ENCODE measurements at regions not wholly inside any gene's neighbourhood (a gene's known extent, or its start where the extent isn't known, plus 50 kb on each side); places are given as distances from the start of the nearest gene placed in this dataset.
"Not testable (repeated sequence)": the region's sequence is repeated elsewhere in the genome, so short reads cannot be mapped to it uniquely, and the experiment has no call there.

DNA sequence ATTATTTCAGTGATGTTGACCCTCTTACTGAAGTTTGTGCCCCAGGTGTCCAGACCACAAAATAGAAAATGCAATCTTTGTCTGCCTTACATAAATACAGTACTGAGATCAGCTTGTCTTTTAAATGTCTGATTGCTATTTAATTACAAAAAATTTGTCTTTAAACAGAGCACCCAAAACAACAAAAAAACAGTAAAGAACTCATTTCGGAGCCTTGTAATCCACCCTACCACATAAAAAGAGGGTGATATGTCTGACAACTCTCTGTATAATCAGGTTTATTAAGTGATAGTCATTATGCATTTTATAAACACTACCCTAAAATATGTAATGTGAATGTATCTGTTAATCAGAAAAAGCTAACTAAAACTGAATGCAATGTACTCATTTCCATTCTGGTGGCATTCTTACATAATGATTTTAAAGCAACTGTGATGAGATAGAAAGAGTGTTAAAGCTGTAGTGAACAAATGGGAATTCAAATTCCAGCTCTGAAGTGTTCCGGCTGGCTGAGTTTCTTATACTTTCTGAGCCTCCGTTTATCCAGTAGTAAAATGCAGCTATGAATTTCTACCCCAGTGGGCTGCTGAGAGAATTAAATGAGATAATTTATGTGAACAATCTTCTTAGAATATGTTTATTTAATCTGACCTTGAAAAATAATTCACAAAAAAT, 486.6 kb downstream of the USP25 start:
- no peak for DNase-seq (ENCODE audit: low read depth in 2 of 2)

DNA sequence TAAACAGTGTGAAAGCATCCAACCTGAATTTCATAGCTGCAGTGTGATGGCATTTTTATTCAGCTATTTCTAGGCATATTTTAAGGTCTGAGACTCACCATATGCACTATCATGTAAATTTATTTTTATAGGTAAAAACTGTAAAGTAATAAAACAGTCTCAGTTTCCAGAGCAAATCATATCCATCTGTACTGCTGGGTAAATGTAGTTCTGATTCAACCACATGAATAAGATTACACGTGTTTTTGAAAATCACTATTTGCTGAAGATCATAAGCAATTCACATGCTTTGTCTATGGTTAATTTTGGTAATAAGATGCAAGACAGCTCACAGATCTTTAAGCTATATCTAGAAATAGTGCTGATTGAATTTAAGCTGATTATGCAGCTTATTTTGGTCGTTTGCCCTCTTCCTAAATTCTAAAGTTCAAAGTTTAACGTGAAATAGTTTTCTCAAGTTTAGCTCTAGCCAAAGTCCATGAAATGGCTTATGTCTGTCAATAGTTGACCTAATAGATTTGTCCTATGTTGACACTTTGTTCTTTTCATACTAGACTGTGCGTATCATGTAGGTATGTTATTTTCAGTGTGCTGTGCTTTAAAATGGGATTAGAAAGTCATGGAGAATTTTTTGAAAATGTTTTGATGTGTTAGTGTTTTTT, 489.0 kb downstream of the USP25 start:
- DNase-seq (ENCODE audit: low read depth in 2 of 2) = no peak

DNA sequence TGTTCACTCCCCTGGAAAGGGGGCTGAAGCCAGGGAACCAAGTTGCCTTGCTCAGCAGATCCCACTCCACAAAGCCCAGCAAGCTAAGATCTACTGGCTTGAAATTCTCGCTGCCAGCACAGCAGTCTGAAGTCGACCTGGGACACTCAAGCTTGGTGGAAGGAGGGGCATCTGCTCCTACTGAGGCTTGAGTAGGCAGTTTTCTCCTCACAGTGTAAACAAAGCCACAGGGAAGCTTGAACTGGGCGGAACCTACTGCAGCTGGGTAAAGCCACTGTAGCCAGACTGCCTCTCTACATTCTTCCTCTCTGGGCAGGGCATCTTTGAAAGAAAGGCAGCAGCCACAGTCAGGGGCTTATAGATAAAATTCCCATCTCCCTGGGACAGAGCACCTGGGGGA, 495.0 kb downstream of the USP25 start:
- DNase-seq (ENCODE audit: low read depth in 2 of 2) = not testable (repeated sequence)

DNA sequence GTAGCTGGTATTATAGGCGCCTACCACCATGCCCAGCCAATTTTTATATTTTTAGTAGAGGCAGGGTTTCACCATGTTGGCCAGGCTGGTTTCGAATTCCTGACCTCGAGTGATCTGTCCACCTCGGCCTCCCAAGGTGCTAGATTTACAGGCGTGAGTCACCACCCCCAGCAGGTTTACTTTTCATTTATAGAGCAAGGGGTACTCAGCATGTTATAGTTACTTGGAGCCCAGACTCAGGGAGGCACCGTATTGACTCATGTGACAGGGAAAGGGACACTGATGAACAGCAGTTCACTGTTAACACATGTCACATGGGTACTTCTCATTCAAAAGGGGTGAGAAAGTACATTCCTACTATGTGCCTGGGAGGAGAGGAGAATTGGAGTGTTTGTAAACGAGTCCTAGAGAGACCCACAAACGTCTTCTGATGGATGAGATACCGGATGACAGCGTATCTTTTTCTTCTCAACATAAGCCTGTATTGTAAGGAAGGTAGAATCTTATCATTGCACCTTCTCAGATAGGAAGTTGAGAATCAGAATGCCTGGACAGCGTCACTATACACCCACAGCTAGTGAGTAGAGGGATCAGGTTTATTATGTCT, 510.0 kb downstream of the USP25 start:
- no peak for DNase-seq (ENCODE audit: low read depth in 2 of 2)

DNA sequence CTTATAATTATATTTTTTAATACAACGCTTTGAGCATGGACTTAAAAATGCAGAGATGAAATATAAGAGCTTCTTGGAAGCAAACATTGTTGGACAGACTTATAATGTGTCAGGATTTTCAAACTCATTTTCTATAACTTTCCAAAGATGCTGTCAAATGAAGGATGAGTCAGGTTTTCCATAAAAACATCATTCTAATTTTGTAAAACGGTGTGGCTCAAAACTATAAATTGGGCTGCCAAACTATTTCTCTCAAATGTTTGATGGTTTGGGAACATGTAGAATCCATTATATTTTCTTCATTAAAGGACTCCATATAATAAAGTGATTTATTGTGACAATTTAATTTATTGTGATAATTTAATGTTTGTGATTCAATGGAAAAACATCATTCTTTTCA, 511.2 kb downstream of the USP25 start:
- no peak for DNase-seq (ENCODE audit: low read depth in 2 of 2)

DNA sequence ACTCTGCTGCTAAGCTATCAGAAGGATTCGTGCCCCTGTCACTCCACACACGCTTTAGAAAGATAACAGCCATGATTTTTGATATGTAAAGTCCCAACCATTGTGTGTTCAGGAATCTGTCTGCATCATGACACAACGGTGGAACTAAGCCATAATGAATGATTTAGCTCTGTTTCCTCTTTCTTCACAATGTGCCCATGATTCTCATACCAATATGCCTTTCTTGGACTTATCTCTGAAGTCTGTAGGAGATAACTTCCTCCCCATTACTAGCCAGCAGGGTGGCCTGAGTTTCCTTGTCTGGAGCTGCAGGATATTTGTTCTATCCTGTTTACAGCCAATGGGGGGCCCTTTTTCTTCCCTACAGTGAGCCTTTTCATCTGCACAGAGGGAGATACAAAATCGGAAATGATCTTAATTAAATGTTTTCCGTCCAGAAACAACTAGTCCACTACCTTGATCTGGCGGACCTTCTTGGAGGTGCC, 511.7 kb downstream of the USP25 start:
- DNase-seq (ENCODE audit: low read depth in 2 of 2) = no peak

DNA sequence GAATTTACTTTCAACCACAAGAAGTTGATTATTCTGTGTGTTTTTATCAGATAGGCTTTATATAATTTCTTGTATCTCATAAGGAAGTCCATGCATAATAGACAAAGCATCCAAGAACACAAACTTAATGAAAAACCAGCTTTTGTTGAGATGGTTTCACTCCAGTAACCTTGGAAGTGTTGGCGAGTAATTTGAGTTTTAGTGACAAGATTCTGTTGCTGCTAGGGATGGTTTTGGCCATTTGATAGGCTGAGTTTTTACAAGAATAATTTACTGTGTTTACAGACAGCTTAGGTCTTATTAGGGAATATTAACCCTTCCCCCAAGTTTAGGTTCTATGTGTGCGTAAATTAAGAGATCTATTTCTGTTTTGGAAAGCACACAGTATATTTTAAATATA, 513.6 kb downstream of the USP25 start:
- no peak for DNase-seq (ENCODE audit: low read depth in 2 of 2)

DNA sequence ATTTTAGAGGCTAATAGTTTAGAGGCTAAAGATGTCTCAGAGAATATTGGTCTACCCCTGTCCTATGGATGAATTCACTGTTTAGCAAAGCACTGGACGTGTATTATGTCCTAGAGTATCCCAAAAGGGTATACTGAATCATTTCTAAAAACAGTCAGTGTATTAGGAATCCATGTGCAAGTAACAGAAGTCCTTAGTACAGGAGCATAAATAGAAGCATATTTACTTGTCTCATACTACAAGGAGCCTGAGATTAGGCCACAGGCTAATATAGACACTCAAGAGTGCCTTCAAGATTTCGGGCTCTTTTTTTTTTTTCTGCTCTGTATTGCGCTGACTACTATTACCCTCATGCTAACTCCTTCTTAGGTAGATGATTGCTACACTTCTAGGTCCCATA, 518.9 kb downstream of the USP25 start:
- no peak for DNase-seq (ENCODE audit: low read depth in 2 of 2)

DNA sequence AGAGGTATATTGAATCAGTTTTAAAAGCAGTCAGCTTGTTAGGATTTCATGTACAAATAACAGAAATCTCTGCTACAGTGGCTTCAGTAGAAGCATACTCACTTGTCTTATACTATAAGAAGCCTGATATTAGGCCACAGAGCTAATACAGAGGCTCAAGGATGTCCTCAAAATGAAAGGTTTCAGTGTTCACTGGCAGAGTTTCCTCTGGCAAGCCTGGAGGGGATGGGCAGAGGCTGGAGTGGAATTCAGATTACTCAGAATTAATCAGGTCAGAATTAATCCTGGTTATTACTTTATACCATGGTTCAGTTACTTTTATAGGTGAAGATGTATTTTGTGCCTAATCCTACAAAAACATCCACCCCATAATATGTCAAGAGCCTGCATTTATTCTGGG, 520.5 kb downstream of the USP25 start:
- no peak for DNase-seq (ENCODE audit: low read depth in 2 of 2)

DNA sequence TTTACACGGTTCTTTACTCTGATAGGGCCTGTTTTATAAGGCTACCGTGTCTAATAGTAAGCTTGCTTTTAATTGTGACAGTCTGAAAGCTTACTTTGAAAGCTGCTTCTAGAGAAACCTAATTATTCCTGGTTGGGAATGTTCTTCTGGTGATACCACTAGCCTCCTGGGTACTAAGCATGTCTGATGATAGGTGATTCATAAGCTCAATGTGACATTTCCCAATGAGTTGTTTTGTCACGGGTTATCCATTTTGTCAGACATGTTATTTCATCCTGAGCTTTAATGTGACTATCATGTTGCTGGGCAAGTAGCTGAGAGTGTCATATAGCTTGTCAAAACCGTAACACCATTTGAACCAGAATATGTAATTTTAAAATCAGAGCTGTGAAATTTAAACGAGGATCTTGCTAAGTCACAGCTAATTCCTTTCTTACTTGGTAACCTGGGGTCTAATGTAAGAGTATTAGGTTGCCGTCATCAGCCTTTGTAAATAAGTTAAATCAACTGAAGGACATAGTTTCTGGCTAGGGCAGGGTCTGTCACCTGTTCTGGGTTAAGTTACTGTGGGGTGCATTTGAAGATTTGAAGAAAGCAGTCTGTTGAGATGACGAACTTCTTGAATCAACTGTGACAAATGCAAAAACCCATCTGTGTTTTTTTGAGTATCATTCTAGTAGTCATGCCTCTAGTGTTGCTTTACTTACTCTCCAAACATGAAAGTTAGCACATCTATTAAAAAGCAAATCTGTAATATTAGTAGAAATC, 529.2 kb downstream of the USP25 start:
- no peak for DNase-seq (ENCODE audit: low read depth in 2 of 2)

DNA sequence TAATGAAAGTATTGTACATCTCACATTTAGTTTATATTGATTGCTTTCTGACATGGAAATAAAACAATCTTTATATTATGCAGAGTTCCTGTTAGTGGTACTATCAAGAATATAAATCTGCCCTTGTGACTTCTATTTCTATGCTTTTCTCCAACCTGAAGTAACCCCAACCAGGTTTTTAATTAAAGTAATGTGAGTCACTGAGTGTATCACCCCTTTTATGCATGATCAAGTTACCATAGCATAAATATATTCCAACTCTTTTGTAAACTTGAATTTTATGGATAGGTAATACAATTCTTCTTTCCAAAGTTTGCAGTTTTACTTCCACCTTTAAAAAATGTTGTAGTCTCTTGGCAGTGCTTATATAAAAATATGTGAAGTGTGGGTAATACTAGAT, 532.3 kb downstream of the USP25 start:
- DNase-seq (ENCODE audit: low read depth in 2 of 2) = no peak

DNA sequence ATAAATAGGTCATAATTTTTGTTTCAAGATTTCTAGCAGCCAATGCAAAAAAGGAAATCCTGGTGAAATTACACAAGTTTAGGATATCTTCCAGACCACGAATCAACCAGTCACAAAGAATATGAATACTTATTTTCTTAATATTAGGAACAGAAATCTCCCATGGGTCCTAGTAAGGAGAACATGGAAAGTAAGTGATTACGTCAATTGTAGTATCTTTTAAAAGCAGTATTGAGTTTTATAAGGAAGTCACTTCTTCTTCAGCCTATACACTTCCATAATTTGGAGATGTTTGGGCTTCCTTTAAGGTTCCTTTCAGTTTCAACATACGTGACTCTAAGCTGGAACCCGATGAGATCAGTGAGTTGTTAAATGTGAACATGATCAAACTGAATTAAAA, 534.5 kb downstream of the USP25 start:
- DNase-seq (ENCODE audit: low read depth in 2 of 2) = no peak

DNA sequence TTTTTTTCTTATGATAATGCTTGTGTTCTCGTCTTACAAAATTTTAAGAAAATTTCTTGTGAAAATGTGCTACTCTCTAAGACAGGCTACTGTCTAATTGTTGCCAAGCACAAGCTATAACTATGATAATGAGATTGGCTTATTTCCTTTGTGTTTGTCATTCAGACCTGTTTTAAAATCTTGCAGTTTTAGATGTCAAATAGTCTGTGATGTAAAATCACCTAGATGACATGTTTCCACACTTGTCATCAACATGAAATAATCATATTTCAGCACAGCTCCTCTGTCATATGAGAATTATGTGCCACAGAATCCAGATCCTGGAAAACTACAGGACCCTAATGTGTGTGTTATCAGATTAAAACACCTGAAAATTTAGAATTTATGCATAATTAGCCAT, 539.7 kb downstream of the USP25 start:
- DNase-seq (ENCODE audit: low read depth in 2 of 2) = no peak

DNA sequence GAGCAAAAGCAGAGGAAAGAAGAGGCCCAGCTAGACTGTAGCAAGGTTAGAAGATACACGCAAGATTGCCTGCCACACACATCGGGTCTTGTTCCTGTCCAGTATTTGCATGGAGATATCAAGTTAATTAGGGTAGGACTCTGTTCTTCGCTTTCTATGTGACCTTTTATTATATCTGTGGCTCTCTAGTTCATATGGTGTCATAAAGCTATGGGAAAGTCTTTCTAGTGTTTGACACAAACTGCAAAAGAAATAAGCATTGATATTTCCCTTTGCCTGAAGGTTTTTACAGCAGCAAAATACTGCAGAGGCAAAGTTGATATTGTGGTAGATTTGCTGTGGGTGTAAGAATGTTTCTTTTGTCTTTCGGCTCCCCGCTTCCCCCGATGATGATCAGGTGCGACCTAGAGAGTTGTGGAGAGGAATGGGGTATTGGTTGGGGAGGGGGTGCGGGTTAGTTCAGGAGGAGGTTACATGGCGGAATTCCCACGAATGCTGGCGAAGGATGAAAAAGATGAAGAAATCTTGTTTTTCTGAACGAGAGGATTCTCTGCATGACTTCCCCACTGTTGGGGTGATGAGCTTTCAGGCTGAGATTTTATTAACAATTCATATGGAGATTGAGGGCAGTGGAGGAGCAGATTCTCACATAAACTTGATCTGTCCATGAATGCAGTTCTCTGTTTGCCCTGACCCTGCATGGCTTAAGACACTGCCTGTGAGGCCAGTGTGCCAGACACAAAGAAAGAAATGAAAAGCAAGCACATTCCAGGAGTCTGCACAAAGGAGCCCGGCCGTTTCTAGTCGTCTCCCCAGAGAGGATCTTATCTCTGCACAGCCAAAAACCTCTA, 550.2 kb downstream of the USP25 start:
- no peak for DNase-seq (ENCODE audit: low read depth in 2 of 2)

DNA sequence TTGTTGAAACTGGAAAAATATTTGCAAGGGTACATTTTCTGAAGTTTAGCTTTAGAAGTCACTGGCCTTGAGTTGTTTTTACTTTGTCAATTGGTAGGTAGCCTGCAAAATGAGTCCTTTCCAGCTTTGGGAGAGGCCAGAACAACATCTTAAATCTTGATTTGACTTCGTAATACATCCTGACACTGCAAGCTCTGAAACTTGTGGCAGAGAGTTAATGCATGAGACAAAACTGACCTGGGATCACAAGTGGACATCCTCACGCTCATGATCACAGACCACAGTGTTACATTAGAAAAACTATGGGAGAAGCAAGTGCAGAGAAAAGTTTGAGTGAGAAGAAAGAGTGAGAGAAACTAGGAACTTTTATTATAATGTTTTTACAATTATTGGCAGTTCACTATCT, 550.9 kb downstream of the USP25 start:
- no peak for DNase-seq (ENCODE audit: low read depth in 2 of 2)

DNA sequence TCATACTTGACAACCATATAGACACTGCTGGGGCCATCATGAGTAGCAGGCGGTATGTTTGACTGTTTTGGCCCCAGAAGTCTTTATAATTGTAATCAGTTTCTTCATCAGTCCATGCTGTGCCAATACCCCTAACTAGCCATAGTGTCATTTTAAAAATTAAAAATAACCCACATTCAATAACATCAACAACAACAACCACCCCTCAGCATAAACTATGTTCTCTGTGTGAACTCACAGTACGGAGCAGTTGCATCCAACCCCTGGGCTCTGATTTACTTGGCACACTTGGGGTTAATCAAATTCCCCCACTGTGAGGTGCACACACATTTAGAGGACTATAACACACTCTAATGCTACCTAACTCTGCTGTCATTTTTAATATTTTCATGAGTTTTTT, 553.7 kb downstream of the USP25 start:
- DNase-seq (ENCODE audit: low read depth in 2 of 2) = no peak

DNA sequence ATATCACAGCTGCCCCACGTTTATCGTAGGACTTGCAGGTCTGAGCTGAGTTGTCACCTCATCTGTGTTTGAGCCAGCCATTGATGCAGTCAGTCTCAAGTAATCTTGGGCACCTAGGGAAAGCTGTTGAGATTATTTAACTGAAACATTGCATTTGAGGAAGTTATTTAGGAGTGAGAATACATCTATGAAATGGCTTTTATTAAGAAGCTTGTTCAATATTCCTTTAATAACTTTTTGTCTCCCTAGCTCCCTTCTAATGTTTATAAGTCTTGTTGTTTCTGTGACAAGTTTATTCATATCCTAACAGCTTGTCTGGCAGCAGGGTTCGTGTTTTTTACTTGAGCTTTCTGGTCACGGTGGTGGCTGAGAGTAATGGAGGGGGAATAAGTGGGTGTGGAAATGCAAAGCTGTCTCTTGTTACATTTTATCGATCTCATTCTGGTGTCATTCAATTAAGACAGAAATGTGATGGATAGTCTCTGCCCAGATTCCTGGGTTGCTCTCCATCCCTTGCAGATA, 555.9 kb downstream of the USP25 start:
- DNase-seq (ENCODE audit: low read depth in 2 of 2) = no peak

DNA sequence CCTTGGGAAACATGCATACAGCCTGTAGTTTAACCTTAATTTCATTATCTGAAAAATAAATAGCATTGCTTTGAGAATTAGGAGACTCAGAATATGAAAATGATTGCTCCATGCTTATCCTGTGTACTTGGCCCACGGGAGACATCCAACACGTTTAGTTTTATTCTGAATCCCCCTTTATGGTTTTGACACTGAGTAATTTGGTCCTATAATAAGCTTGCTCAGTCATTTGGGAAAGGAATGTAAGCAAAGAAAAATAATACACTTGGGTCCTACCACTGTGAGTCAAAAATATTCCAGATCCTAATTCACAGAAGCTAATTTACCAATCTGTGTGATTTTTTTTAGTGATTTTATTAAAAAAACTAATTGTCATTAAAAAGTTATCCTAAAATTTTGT, 557.3 kb downstream of the USP25 start:
- no peak for DNase-seq (ENCODE audit: low read depth in 2 of 2)

DNA sequence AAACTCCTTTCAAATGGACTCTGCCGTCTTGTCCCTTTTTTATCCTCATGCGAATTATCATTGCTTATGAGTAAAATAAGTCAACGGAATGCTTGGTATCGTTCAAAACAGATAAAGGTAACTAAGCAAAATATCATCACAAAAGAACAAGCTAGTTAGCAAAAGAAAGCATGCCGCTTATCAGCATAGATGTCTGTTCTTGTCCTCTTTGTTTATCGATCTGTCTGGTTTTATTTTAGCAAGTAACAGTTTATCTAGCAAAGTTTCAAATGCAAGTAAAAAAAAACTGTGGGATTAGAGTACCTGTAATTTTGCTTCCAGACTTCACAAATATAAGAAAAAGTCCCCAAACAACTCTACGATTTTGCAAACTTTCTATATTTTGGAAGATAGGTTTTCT, 561.5 kb downstream of the USP25 start:
- no peak for DNase-seq (ENCODE audit: low read depth in 2 of 2)

DNA sequence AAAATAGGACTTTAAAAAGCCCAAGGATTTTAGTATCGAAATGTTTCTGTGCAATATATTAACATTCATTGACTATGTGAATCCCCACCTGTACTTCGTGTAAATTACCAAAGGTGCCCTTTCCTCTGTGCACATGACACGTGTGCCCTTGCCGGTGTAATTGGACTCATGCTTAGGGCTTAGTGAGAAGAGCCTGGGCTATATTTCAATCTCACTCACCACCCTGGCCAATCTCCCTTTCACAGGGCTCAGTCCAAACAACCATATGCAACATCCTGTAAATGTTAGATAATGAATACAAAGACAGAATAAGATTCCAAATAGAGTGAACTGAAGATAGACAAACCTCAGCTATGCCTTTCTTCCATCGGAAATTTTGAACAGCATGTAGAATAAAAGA, 564.3 kb downstream of the USP25 start:
- no peak for DNase-seq (ENCODE audit: low read depth in 2 of 2)

DNA sequence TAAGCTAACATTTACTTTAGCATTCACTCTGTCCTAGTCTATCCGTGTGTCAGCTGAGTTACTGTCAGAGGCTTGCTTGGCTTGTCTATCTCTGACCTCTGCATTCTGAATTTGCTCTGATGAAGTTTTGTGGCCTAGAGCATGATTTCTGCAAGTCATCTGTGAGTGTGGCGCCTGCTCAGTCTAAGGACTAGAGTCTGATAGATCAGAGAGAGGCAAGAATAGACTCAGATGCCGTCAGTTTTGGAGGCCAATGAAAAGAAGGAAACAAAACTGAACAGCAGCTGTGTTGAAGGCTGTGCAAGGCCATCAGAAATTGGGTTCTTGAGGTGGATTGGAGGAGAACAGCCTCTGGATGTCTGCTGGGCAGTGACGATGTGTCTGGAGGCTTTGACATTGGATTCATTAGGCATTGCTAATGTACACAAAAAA, 573.1 kb downstream of the USP25 start:
- no peak for DNase-seq (ENCODE audit: low read depth in 2 of 2)

Measured in fibroblast of skin of left quadriceps (primary cell).